ENCODE measurements at regions not wholly inside any gene's neighbourhood (a gene's known extent, or its start where the extent isn't known, plus 50 kb on each side); places are given as distances from the start of the nearest gene placed in this dataset.
"Not testable (repeated sequence)": the region's sequence is repeated elsewhere in the genome, so short reads cannot be mapped to it uniquely, and the experiment has no call there.

- H3K27ac ChIP-seq (ENCODE audit: low read depth, low read length): no peak overlapping the region
- WGBS, 3 donors: 62 to 76% (median 71%) methylated on average over 18 of the region's 18 CpGs
Observed at GRCh38 chr22:46038516-46039430, 61.8 kb upstream of the WNT7B start.

DNA sequence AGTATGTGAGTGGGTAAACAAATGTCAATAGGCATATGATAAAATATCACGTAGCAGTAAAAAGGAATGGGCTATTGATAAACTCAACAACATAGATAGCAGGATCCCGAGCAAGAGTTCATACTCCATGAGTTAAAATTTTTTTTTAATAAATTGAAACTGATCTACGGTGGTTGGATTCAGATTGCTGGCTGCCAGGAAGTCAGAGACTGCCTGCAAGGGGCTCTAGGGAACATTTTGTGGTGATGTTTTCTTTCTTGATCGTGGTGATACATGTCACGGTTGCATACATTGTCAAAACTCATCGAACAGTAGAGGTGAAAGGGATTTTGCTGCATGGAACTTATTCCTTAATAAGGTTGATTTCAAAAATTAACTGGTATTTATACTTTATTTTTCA lies 62.6 kb upstream of the WNT7B start:
- no peak overlapping the region for H3K27ac ChIP-seq (ENCODE audit: low read depth, low read length)
- 43 to 51% (median 46%) methylated on average over 6 of the region's 6 CpGs for WGBS, 3 donors

DNA sequence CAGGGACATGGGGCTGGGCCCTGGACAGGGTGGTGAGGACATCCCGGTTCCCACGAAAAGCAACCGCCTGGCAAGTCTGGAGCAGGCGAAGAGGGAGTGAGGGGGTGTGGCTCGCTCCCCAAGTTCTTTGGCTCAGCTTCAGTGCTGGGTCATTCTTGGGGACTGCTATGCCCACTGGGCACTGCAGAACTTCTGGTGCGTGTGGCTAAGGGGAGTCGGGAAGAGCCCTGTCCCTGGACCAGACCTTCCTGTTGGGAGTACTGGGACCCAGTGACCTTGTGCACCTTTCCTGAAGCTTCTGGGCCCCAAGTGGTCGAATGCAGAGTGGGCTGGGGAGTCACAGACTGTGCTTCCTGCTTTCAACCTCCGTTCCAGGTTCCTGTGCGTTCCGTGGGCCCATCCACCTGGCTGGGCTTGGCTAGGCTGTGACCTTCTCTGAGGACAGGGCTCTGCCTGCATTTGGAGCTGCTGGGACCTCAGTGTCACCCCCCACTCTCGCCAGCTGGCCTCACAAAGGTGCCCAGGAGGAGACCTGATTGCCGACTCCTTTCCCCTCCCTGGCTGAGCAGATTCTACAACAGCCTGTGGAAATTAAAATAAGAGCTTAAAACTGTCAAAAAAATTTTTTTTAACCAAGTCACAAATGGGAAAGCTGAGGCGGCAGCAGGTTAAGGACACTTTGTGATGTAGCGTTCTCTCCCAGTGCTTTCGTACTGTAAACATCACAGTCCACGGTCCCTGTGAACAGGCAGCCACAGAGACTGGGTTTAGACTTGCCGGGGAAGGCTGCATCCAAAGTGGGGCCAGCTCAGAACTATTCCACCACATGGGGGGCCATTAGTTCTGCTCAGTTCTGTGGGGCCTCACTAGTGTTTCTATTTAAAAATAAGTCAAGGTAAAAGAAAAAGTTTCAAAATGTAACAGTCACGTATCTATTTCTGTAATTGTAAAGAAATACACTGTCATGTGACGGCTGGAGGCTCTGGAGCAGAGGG lies 63.8 kb upstream of the WNT7B start:
- H3K27ac ChIP-seq (ENCODE audit: low read depth, low read length): no peak overlapping the region
- 45 to 79% (median 73%) methylated on average over 20 of the region's 20 CpGs for WGBS, 3 donors

- WGBS, 3 donors: 58 to 83% (median 79%) methylated on average over 9 of the region's 9 CpGs
- H3K27ac ChIP-seq (ENCODE audit: low read depth, low read length): no peak overlapping the region
Observed at GRCh38 chr22:46041642-46042041, 64.7 kb upstream of the WNT7B start.

DNA sequence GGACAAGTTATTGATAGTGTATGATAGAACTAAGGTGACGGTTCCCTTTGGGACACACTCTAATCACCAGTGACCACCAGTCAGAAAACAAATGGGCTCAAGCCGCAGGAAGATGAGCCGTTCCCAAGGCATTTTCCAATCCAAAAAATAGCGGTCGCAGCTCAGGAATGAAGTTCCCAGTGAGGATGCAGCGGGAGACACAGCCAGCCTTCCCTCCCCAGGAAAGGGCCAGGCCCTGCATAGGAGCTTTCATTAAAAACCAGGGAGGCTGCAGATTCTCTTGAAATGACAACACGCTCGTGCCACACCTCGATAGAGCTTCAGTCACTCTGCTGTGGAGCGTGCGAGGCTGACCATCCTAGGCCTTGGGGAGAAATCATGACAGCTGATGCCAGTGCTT lies 65.8 kb upstream of the WNT7B start:
- WGBS, 3 donors: 69 to 91% (median 74%) methylated on average over 11 of the region's 11 CpGs
- no peak overlapping the region for H3K27ac ChIP-seq (ENCODE audit: low read depth, low read length)

DNA sequence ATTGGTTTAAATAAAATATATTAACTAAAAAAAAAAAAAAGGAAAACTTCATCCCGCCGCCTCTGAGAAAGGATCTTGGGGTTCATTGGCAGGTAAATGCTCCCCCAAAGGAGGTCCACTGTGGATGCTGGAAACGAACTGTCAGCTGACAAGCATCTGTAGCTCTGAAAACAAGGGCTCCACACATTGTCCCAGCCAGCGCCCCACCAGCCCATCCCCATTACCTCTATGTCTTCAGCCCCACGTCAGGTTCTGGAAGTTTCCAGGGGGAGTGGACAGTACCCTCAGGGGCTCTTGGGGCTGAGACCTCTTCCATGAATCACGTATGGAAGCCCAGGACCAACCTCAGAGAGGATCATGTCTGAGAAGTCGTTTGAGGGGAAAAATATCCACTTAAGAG lies 66.4 kb upstream of the WNT7B start:
- peak overlapping the region; percentile 60 for H3K27ac ChIP-seq (ENCODE audit: low read depth, low read length)
- 63 to 80% (median 67%) methylated on average over 7 of the region's 7 CpGs for WGBS, 3 donors

DNA sequence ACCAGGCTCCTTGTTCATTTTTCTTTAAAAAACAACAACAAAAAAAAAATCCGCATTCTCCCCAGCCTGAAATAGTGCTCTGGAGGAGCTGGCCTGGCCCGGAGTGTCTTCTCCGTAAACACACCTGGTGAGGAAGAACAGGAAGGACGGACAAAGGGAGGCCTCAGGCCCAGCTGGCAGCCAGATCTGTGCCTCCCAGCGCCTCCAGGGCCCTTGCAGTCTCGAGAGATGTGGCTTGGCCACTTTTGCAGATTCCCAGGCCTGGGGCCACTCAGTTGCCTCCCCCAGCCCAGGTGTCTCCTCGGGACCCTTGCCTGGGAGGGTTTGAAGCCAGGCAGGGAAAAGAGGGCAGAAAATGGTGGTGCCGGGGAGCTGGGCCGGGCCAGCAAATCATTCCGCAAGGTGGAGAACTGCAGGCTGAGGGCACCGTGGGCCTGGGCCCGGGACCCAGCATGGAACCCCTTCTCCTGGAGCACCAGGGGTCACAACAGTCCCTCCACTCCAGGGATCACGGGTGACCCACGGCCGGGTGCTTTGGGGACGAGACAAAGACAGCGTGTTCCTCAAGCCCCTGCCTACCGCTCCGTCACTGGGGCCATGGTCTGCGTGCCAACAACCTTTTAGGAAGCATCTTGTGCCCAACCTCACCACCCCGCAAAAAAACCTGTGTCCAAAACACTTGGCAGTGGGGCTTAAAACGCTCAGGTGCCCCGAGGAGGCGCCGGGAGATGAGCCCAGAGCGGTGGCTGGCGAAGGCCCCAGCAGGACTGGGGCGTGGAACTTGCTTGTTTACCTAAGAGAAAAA lies 67.1 kb upstream of the WNT7B start:
- 10 to 32% (median 16%) methylated on average over 28 of the region's 28 CpGs for WGBS, 3 donors
- peak overlapping the region; percentile 60 for H3K27ac ChIP-seq (ENCODE audit: low read depth, low read length)

DNA sequence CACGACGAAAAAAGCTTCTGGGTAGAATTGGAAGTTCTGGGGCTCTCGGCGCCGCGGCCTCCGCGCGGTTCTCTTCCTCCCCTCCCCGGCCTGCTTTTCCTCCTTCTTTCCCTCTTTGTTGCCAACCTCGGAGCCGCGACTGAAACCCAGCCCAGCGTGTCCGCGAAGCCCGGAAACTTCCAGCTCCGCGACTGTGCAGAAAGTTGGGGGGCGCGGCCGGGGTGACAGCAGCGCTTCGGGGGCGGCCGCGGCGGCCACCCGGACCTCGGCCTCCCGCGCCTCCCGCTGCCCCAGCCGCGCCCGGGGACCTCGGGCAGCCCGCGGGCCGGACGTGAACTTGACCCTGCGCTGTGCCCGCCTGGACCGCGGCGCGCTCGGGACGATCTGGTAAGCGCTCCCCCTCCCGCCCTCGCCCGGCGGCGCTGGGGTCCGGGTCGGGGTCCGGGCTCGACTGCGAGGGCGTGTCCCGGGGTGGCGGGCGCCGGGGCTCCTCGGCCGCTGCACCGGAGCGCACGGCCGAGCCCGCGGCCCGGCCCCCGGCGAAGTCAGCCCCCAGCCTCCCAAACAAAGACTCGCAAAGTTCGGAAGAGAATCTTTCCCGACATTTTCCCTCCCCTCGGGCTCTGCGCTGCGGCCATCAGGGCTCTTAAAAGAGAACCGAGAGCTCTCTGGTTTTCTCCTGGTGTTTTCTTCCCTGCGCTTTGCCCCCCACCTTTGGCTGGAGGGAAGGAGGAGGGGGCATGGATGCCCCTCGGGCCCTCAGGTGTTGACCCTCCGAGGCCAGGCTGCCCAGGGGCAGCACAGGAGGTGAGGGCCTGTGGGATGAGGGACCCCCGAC lies 67.9 kb upstream of the WNT7B start:
- peak overlapping the region; percentile 60 for H3K27ac ChIP-seq (ENCODE audit: low read depth, low read length)
- WGBS, 3 donors: 1 to 3% (median 2%) methylated on average over 66 to 87 of the region's 87 CpGs

- WGBS, 3 donors: 31 to 37% (median 32%) methylated on average over 12 of the region's 12 CpGs
- peak overlapping the region; percentile 55 for H3K27ac ChIP-seq (ENCODE audit: low read depth, low read length)
Observed at GRCh38 chr22:46045459-46046298, 68.7 kb upstream of the WNT7B start.

GRCh38 chr22:46046299-46046685 lies 69.3 kb upstream of the WNT7B start:
- peak overlapping the region; percentile 1 for H3K27ac ChIP-seq (ENCODE audit: low read depth, low read length)
- 48 to 66% (median 60%) methylated on average over 5 of the region's 5 CpGs for WGBS, 3 donors

DNA sequence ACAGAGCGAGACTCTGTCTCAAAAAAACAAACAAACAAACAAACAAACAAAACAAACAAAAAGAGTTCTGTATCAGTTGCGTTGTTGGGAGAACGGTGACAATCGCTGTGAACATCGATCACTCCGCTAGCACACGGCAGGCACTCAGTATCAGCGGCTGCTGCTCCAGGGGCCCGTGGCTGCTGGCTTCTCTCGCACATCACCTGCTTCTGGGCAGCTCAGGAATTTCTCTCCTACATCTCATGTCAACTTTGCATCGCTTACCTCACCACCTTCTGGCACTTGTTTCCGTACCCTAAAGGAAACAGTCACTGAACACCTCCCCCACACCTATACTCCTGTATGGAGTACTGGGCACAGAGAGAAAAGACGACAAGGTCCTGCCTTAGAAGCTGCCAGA lies 70.3 kb upstream of the WNT7B start:
- 44 to 81% (median 76%) methylated on average over 13 of the region's 13 CpGs for WGBS, 3 donors
- H3K27ac ChIP-seq (ENCODE audit: low read depth, low read length): no peak overlapping the region

- 60 to 71% (median 61%) methylated on average over 14 of the region's 14 CpGs for WGBS, 3 donors
- H3K27ac ChIP-seq (ENCODE audit: low read depth, low read length): peak overlapping the region; percentile 23
Observed at GRCh38 chr22:46047841-46048595, 71.1 kb upstream of the WNT7B start.

- WGBS, 3 donors: 84 to 89% (median 86%) methylated on average over 7 of the region's 7 CpGs
- H3K27ac ChIP-seq (ENCODE audit: low read depth, low read length): not testable (repeated sequence)
Observed at GRCh38 chr22:46048661-46049060, 71.7 kb upstream of the WNT7B start.

GRCh38 chr22:46049726-46050450 lies 72.9 kb upstream of the WNT7B start:
- 79 to 90% (median 87%) methylated on average over 14 of the region's 14 CpGs for WGBS, 3 donors
- H3K27ac ChIP-seq (ENCODE audit: low read depth, low read length): no peak overlapping the region

- H3K27ac ChIP-seq (ENCODE audit: low read depth, low read length): no peak overlapping the region
- WGBS, 3 donors: 71 to 83% (median 81%) methylated on average over 7 of the region's 7 CpGs
Observed at GRCh38 chr22:46050451-46050845, 73.5 kb upstream of the WNT7B start.
